ENCODE measurements at regions not wholly inside any gene's neighbourhood (a gene's known extent, or its start where the extent isn't known, plus 50 kb on each side); places are given as distances from the start of the nearest gene placed in this dataset.

- TF ChIP-seq EP300 (IDR thresholded peaks at IDR 0.05): no peak
- TF ChIP-seq POLR2A (IDR thresholded peaks at IDR 0.05): no peak
- TF ChIP-seq POLR2AphosphoS5 (IDR thresholded peaks at IDR 0.05): no peak
- no peak for TF ChIP-seq CTCF (IDR thresholded peaks at IDR 0.05)
- Histone ChIP-seq H3K4me3 (no peak overlapping the region), H3K27ac (no peak overlapping the region), H3K9me3 (no peaks in the 10 kb centered on the region), H3K4me1 (peaks cover 0 to 18% (median 8%) of the 10 kb centered on the region in 3 donors), H3K27me3 (no peaks in the 10 kb centered on the region), H3K36me3 (no peaks in the 10 kb centered on the region)
- no peak for ATAC-seq
- 71 to 80% methylated on average over 1 to 2 of the region's 2 CpGs for WGBS, 2 donors (ENCODE audit: low coverage in 1 of 2)
These were observed 92.0 kb downstream of the TMPRSS5 start for GRCh38 chr11:113614097-113614496.

GRCh38 chr11:113613619-113614018 is 92.5 kb downstream of the TMPRSS5 start:
- ATAC-seq: no peak
- H3K36me3 ChIP-seq: no peaks in the 10 kb centered on the region
- H3K27ac ChIP-seq: no peak overlapping the region
- H3K4me1 ChIP-seq: peaks cover 0 to 18% (median 8%) of the 10 kb centered on the region in 3 donors
- no peaks in the 10 kb centered on the region for H3K9me3 ChIP-seq
- TF ChIP-seq POLR2A (IDR thresholded peaks at IDR 0.05) (no peak), EP300 (IDR thresholded peaks at IDR 0.05) (no peak), POLR2AphosphoS5 (IDR thresholded peaks at IDR 0.05) (no peak), CTCF (IDR thresholded peaks at IDR 0.05) (no peak)
- no peak overlapping the region for H3K4me3 ChIP-seq
- WGBS, 2 donors (ENCODE audit: low coverage in 1 of 2): 63% methylated on average over 4 to 5 of the region's 5 CpGs
- H3K27me3 ChIP-seq: no peaks in the 10 kb centered on the region

- Histone ChIP-seq H3K27ac (no peak overlapping the region), H3K9me3 (peaks cover 0 to 5% (median 0%) of the 10 kb centered on the region in 3 donors), H3K4me1 (peaks cover 0 to 13% (median 7%) of the 10 kb centered on the region in 3 donors), H3K36me3 (no peaks in the 10 kb centered on the region), H3K27me3 (no peaks in the 10 kb centered on the region), H3K4me3 (no peak overlapping the region)
- no peak for TF ChIP-seq EP300 (IDR thresholded peaks at IDR 0.05)
- no peak for TF ChIP-seq POLR2A (IDR thresholded peaks at IDR 0.05)
- TF ChIP-seq CTCF (IDR thresholded peaks at IDR 0.05): no peak
- TF ChIP-seq POLR2AphosphoS5 (IDR thresholded peaks at IDR 0.05): no peak
- 100% methylated on average over 1 of the region's 1 CpG; no CpG with 5 or more reads in 1 of the 2 donors for WGBS, 2 donors (ENCODE audit: low coverage in 1 of 2)
- ATAC-seq: no peak
These were observed 101.9 kb downstream of the TMPRSS5 start for GRCh38 chr11:113604186-113604585.

GRCh38 chr11:113603277-113604059 is 102.6 kb downstream of the TMPRSS5 start:
- Histone ChIP-seq H3K4me1 (peaks cover 0 to 13% (median 7%) of the 10 kb centered on the region in 3 donors), H3K9me3 (peaks cover 0 to 5% (median 0%) of the 10 kb centered on the region in 3 donors), H3K36me3 (no peaks in the 10 kb centered on the region), H3K27ac (no peak overlapping the region), H3K27me3 (no peaks in the 10 kb centered on the region), H3K4me3 (no peak overlapping the region)
- ATAC-seq: no peak
- WGBS, 2 donors (ENCODE audit: low coverage in 1 of 2): 43 to 44% methylated on average over 4 to 5 of the region's 5 CpGs
- no peak for TF ChIP-seq POLR2A (IDR thresholded peaks at IDR 0.05)

GRCh38 chr11:113602483-113602882 is 103.6 kb downstream of the TMPRSS5 start:
- Histone ChIP-seq H3K27me3 (no peaks in the 10 kb centered on the region), H3K27ac (no peak overlapping the region), H3K9me3 (peaks cover 0 to 5% (median 0%) of the 10 kb centered on the region in 3 donors), H3K36me3 (no peaks in the 10 kb centered on the region), H3K4me3 (no peak overlapping the region), H3K4me1 (peaks cover 0 to 13% (median 7%) of the 10 kb centered on the region in 3 donors)
- no peak for TF ChIP-seq EP300 (IDR thresholded peaks at IDR 0.05)
- WGBS, 2 donors (ENCODE audit: low coverage in 1 of 2): 81 to 100% methylated on average over 1 to 2 of the region's 2 CpGs
- ATAC-seq: no peak

- no peak for ATAC-seq
- no peaks in the 10 kb centered on the region for H3K9me3 ChIP-seq
- no peaks in the 10 kb centered on the region for H3K36me3 ChIP-seq
- 61 to 76% methylated on average over 5 of the region's 5 CpGs for WGBS, 2 donors (ENCODE audit: low coverage in 1 of 2)
- H3K27me3 ChIP-seq: no peaks in the 10 kb centered on the region
- H3K4me3 ChIP-seq: no peak overlapping the region
- H3K4me1 ChIP-seq: no peaks in the 10 kb centered on the region
- H3K27ac ChIP-seq: no peak overlapping the region
- TF ChIP-seq POLR2A (IDR thresholded peaks at IDR 0.05) (no peak), CTCF (IDR thresholded peaks at IDR 0.05) (no peak), POLR2AphosphoS5 (IDR thresholded peaks at IDR 0.05) (no peak), EP300 (IDR thresholded peaks at IDR 0.05) (no peak)
These were observed 109.5 kb downstream of the TMPRSS5 start for GRCh38 chr11:113596658-113597057.

Data from gastroesophageal sphincter (tissue), 4 donors.